H1 (cell line): ENCODE measurements at regions not wholly inside any gene's neighbourhood (a gene's known extent, or its start where the extent isn't known, plus 50 kb on each side); places are given as distances from the start of the nearest gene placed in this dataset.
A peak's percentile ranks its signal among the peaks of the same experiment; 100 is the strongest.

Experiments used
- CTCF ChIA-PET: fragments of 300-600 bp; sonication (Branson Sonifier 250); formaldehyde crosslinking; loops from one replicate; lab custom pipeline; 2021; ENCODE audit not compliant: partially characterized antibody; lab: Charles Lee
- POLR2A ChIA-PET: fragments of 300-600 bp; sonication (Branson Sonifier 250); formaldehyde crosslinking; loops from one replicate; lab custom pipeline; 2021; ENCODE audit warnings: inconsistent platforms; ENCODE audit not compliant: partially characterized antibody; lab: Charles Lee
- DNase-seq, 2 experiments: peaks; one replicate each; pipeline versions ENCODE4 v3.0.0 to v3.0.0-alpha.2; 2010 to 2022; ENCODE audit warnings: low spot score in 2 of 2, low read depth in 1 of 2, mixed read lengths in 1 of 2
- FAIRE-seq: peaks from 2 replicates; lab custom pipeline; 2011; peaks lifted over from hg19 to GRCh38; lab: Jason Lieb, UNC
- H2AFZ ChIP-seq: 2 replicates; pipeline ENCODE4 v1.8.1; 2012; ENCODE audit warnings: low read length, inconsistent platforms
- H2AK5ac ChIP-seq: 2 replicates; pipeline ENCODE4 v1.6.1; 2013; ENCODE audit warnings: low read depth, low read length
- H2BK120ac ChIP-seq: replicated peaks from 2 replicates; pipeline ENCODE3; 2013; ENCODE audit warnings: low read depth, low read length, inconsistent platforms
- H2BK12ac ChIP-seq: 2 replicates; pipeline ENCODE4 v1.6.1; 2013; ENCODE audit warnings: low read depth, low read length
- H2BK15ac ChIP-seq: 2 replicates; pipeline ENCODE4 v1.6.1; 2013; ENCODE audit warnings: low read length
- H2BK20ac ChIP-seq: 2 replicates; pipeline ENCODE4 v1.6.1; 2013; ENCODE audit warnings: low read length
- H2BK5ac ChIP-seq: 2 replicates; pipeline ENCODE4 v1.6.1; 2013; ENCODE audit warnings: low read depth, low read length
- H3K14ac ChIP-seq: 2 replicates; pipeline ENCODE4 v1.6.1; 2013; ENCODE audit warnings: inconsistent platforms; ENCODE audit not compliant: insufficient read length
- H3K18ac ChIP-seq: 2 replicates; pipeline ENCODE4 v1.6.1; 2013; ENCODE audit warnings: low read length; ENCODE audit errors: extremely low read depth
- H3K23ac ChIP-seq: 2 replicates; pipeline ENCODE4 v1.6.1; 2013; ENCODE audit warnings: inconsistent platforms; ENCODE audit not compliant: insufficient read length
- H3K23me2 ChIP-seq: 2 replicates; pipeline ENCODE4 v1.6.1; 2013; ENCODE audit warnings: low read depth, low read length
- H3K27ac ChIP-seq: 2 replicates; pipeline ENCODE4 v1.6.1; 2011; ENCODE audit warnings: low read depth, low read length, inconsistent platforms
- H3K27me3 ChIP-seq, 4 experiments: replicated peaks in 1 of 4; 1 replicate in 1 of 4; 2 replicates in 3 of 4; pipeline versions ENCODE4 v1.6.1 to v1.8.1; 2011 to 2013; ENCODE audit warnings: low read length in 3 of 4, mild to moderate bottlenecking in 3 of 4, inconsistent platforms in 2 of 4, mixed read lengths in 2 of 4, moderate library complexity in 1 of 4; ENCODE audit not compliant: control insufficient read depth in 3 of 4, insufficient read depth in 3 of 4; ENCODE audit errors: extremely low read depth in 1 of 4
- H3K36me3 ChIP-seq, 4 experiments: 2 replicates each; pipeline versions ENCODE4 v1.6.1 to v1.8.1; 2011 to 2013; ENCODE audit warnings: mild to moderate bottlenecking in 4 of 4, low read length in 3 of 4, moderate library complexity in 2 of 4, control low read depth in 1 of 4, inconsistent platforms in 1 of 4; ENCODE audit not compliant: insufficient read depth in 4 of 4, control insufficient read depth in 2 of 4
- H3K4ac ChIP-seq: replicated peaks from 2 replicates; pipeline ENCODE3; 2013; ENCODE audit warnings: low read length, low read depth, mixed read lengths, inconsistent platforms; ENCODE audit not compliant: insufficient read length
- H3K4me1 ChIP-seq, 4 experiments: replicated peaks in 1 of 4; 1 replicate in 1 of 4; 2 replicates in 3 of 4; pipeline versions ENCODE4 v1.6.1 to v1.8.1; 2011 to 2013; ENCODE audit warnings: low read length in 3 of 4, inconsistent platforms in 2 of 4, mixed read lengths in 1 of 4; ENCODE audit not compliant: insufficient read depth in 4 of 4, control insufficient read depth in 3 of 4
- H3K4me2 ChIP-seq, 2 experiments: 2 replicates each; pipeline versions ENCODE4 v1.6.1 to v1.8.1; 2011 to 2013; ENCODE audit warnings: low read depth in 2 of 2, low read length in 2 of 2, control low read depth in 1 of 2, inconsistent platforms in 1 of 2, mild to moderate bottlenecking in 1 of 2; ENCODE audit not compliant: insufficient read depth in 1 of 2
- H3K4me3 ChIP-seq, 4 experiments: fragments of 200-600, 300-600 bp in 1 of 4; sonication (generic), shearing (Covaris generic), sonication (Bioruptor Twin) in 1 of 4; 2 replicates each; pipeline versions ENCODE4 v1.5.1 to v1.8.1; 2011 to 2016; ENCODE audit warnings: low read length in 4 of 4, low read depth in 3 of 4, control low read depth in 2 of 4, inconsistent platforms in 2 of 4, mild to moderate bottlenecking in 2 of 4, mixed read lengths in 1 of 4, moderate library complexity in 1 of 4; ENCODE audit not compliant: insufficient read depth in 2 of 4; ENCODE audit errors: extremely low read depth in 1 of 4
- H3K56ac ChIP-seq: replicated peaks from 2 replicates; pipeline ENCODE3; 2013; ENCODE audit warnings: low read depth, mild to moderate bottlenecking, mixed read lengths, low read length, inconsistent platforms; ENCODE audit not compliant: insufficient read length
- H3K79me1 ChIP-seq: 2 replicates; pipeline ENCODE4 v1.6.1; 2013; ENCODE audit warnings: low read depth, low read length, control low read depth
- H3K79me2 ChIP-seq, 2 experiments: 2 replicates each; pipeline versions ENCODE4 v1.6.1 to v1.8.1; 2012 to 2013; ENCODE audit warnings: low read length in 2 of 2, mild to moderate bottlenecking in 2 of 2, inconsistent platforms in 1 of 2; ENCODE audit not compliant: insufficient read depth in 2 of 2, control insufficient read depth in 1 of 2
- H3K9ac ChIP-seq, 4 experiments: replicated peaks in 1 of 4; 1 replicate in 1 of 4; 2 replicates in 3 of 4; pipeline versions ENCODE4 v1.6.1 to v1.8.1; 2011 to 2013; ENCODE audit warnings: low read depth in 3 of 4, low read length in 3 of 4, control low read depth in 2 of 4, mild to moderate bottlenecking in 2 of 4, moderate library complexity in 2 of 4, inconsistent platforms in 1 of 4; ENCODE audit errors: extremely low read depth in 1 of 4
- H3K9me3 ChIP-seq, 2 experiments: 2 replicates each; pipeline versions ENCODE4 v1.6.1 to v1.8.1; 2012 to 2013; ENCODE audit warnings: mild to moderate bottlenecking in 2 of 2, moderate library complexity in 2 of 2, control low read depth in 1 of 2, inconsistent platforms in 1 of 2, low read depth in 1 of 2, low read length in 1 of 2, mixed read lengths in 1 of 2; ENCODE audit not compliant: insufficient read depth in 2 of 2
- H4K20me1 ChIP-seq, 2 experiments: replicated peaks in 1 of 2; 2 replicates each; pipeline versions ENCODE3 to v1.8.1; 2011 to 2013; ENCODE audit warnings: inconsistent platforms in 2 of 2, low read length in 2 of 2, mild to moderate bottlenecking in 1 of 2; ENCODE audit not compliant: insufficient read depth in 2 of 2, control insufficient read depth in 1 of 2
- H4K5ac ChIP-seq: 2 replicates; pipeline ENCODE4 v1.6.1; 2013; ENCODE audit warnings: low read length, low read depth, mixed read lengths, inconsistent platforms; ENCODE audit not compliant: insufficient read length
- H4K8ac ChIP-seq: 2 replicates; pipeline ENCODE4 v1.8.0; 2013; ENCODE audit warnings: mild to moderate bottlenecking, moderate library complexity, low read length, inconsistent platforms; ENCODE audit not compliant: insufficient read depth; ENCODE audit errors: extremely low read depth
- H4K91ac ChIP-seq: replicated peaks from 2 replicates; pipeline ENCODE3; 2013; ENCODE audit warnings: low read length, mixed read lengths, inconsistent platforms; ENCODE audit not compliant: insufficient read length
- BACH1 ChIP-seq: IDR thresholded peaks from 2 replicates; pipeline ENCODE4 v1.6.1; 2012; ENCODE audit warnings: low read length, improper control_type of control experiment
- CHD2 ChIP-seq: IDR thresholded peaks from 2 replicates; pipeline ENCODE4 v1.6.1; 2012; ENCODE audit warnings: low read length, improper control_type of control experiment
- RXRA ChIP-seq: IDR thresholded peaks from 2 replicates; pipeline ENCODE4 v1.6.1; 2011; ENCODE audit warnings: low read depth, mild to moderate bottlenecking, low read length, moderate library complexity; ENCODE audit not compliant: insufficient read depth
- SRF ChIP-seq: IDR thresholded peaks from 2 replicates; pipeline ENCODE4 v1.6.1; 2011; ENCODE audit warnings: mild to moderate bottlenecking, low read depth, low read length, moderate library complexity
- TAF7 ChIP-seq: optimal IDR thresholded peaks from 2 replicates; pipeline ENCODE3; 2011; ENCODE audit warnings: low read depth, mild to moderate bottlenecking, inconsistent platforms, low read length, moderate library complexity, borderline replicate concordance
- WGBS, 2 experiments: shearing (Covaris generic) in 1 of 2; methylation state at CpG; one replicate each; pipeline versions ENCODE4 v1.1.6 to v1.1.7; 2013 to 2015; ENCODE audit warnings: low lambda C conversion rate in 2 of 2, mixed read lengths in 2 of 2, inconsistent platforms in 1 of 2, low coverage in 1 of 2, missing lambda C conversion rate in 1 of 2; ENCODE audit not compliant: insufficient replicate concordance in 2 of 2, insufficient coverage in 1 of 2, insufficient read length in 1 of 2; ENCODE audit errors: extremely low coverage in 1 of 2, missing lambda C conversion rate in 1 of 2; 5-methylcytosine and 5-hydroxymethylcytosine counted together
- TF ChIP-seq, protein P1 (sequence below): IDR thresholded peaks from 2 replicates; pipeline ENCODE4 v1.6.1; 2012; ENCODE audit warnings: inconsistent platforms

DNA sequence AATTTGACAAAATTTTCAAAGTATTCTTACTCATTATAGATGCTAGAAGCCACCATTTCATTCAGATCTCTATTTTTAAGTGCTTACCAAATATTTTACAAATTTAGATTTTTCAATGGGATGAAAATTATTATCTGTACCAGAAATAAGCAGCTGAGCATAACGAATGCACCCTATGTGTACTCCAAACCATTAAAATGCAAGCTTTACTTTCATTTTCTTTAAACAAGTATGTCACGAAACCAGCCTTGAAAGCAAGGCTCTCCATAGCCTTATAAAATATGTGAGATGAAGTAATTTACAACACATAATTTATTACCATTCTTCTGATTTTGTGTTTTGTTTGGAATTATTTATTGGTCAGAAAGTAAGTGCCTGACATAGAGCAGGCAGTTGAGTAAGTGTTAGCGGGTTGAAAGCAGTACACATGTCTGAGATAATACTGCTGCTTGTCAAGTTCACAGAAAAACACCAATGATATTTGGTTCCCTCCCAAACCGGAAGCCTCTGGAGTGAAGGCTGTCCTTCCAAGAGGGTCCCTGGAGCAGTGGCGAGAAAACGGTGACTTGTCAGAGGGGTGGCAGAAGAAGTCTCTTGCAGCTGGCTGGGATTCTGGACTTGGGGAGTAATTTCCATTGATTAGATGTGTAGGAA, 322.7 kb upstream of the PFKP start:
- CTCF ChIA-PET: no interaction called here
- H3K79me2 ChIP-seq: no peaks in the 10 kb centered on the region
- H3K4me3 ChIP-seq: no peak overlapping the region

More for the DNA sequence above, 322.7 kb upstream of the PFKP start:
- 85% methylated on average over 6 of the region's 6 CpGs; no CpG with 5 or more reads in 1 of the 2 experiments for whole genome bisulfite sequencing, 2 experiments
- H3K36me3 ChIP-seq: no peaks in the 10 kb centered on the region
- H2BK12ac ChIP-seq: no peak overlapping the region
- no peaks in the 10 kb centered on the region for H3K27me3 ChIP-seq
- H2BK15ac ChIP-seq: no peak overlapping the region
- no peak overlapping the region for H2BK120ac ChIP-seq
- no peak overlapping the region for H2BK5ac ChIP-seq
- no peak overlapping the region for H3K4me2 ChIP-seq
- H3K18ac ChIP-seq: no peak overlapping the region
- H4K5ac ChIP-seq: no peak overlapping the region
- H3K56ac ChIP-seq: no peak overlapping the region
- no peak overlapping the region for H3K14ac ChIP-seq
- H3K4me1 ChIP-seq: peaks cover 0 to 2% (median 0%) of the 10 kb centered on the region in 4 experiments; a peak in 1 of 7 replicates
- no peak overlapping the region for H2BK20ac ChIP-seq
- POLR2A ChIA-PET: no interaction called here
- H3K79me1 ChIP-seq: no peaks in the 10 kb centered on the region
- DNase-seq: no peak
- no peak overlapping the region for H3K4ac ChIP-seq
- peak overlapping the region; percentile 71; the same call in 1 of the 2 replicates for H4K8ac ChIP-seq
- peak overlapping the region; percentile 61; the same call in 1 of the 2 replicates for H2AFZ ChIP-seq
- no peak overlapping the region for H3K23ac ChIP-seq
- no peak overlapping the region for H3K27ac ChIP-seq
- TF ChIP-seq, protein P1, sequence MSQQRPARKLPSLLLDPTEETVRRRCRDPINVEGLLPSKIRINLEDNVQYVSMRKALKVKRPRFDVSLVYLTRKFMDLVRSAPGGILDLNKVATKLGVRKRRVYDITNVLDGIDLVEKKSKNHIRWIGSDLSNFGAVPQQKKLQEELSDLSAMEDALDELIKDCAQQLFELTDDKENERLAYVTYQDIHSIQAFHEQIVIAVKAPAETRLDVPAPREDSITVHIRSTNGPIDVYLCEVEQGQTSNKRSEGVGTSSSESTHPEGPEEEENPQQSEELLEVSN: no peak
- no peak for TF ChIP-seq CHD2
- TF ChIP-seq RXRA: no peak
- no peak for TF ChIP-seq BACH1
- no peak for TF ChIP-seq SRF
- no peak for TF ChIP-seq TAF7
- H3K9me3 ChIP-seq: no peaks in the 10 kb centered on the region
- FAIRE-seq: no peak
- H2AK5ac ChIP-seq: no peak overlapping the region
- H3K9ac ChIP-seq: no peak overlapping the region
- no peak overlapping the region for H4K91ac ChIP-seq
- H3K23me2 ChIP-seq: no peaks in the 10 kb centered on the region
- no peaks in the 10 kb centered on the region for H4K20me1 ChIP-seq
